Neural cell (in vitro differentiated cells): ENCODE measurements at regions not wholly inside any gene's neighbourhood (a gene's known extent, or its start where the extent isn't known, plus 50 kb on each side); places are given as distances from the start of the nearest gene placed in this dataset.
A peak's percentile ranks its signal among the peaks of the same experiment; 100 is the strongest.

Experiments used
- H2AFZ ChIP-seq: fragments of 200-600, 300-800 bp; sonication (generic), shearing (Covaris generic); 2 replicates; pipeline ENCODE4 v1.6.0; 2014; ENCODE audit warnings: low read depth, mild to moderate bottlenecking, antibody characterized with exemption, low read length, moderate library complexity
- H3F3A ChIP-seq: fragments of 200-600 bp; shearing (Covaris generic); 2 replicates; pipeline ENCODE4 v1.6.1; 2016; ENCODE audit warnings: mild to moderate bottlenecking, moderate library complexity, mixed read lengths, antibody characterized with exemption, low read length; ENCODE audit not compliant: insufficient read depth, poor library complexity, severe bottlenecking
- H3K27ac ChIP-seq: fragments of 200-600, 300-800 bp; sonication (generic), shearing (Covaris generic); 2 replicates; pipeline ENCODE4 v1.5.1; 2014; ENCODE audit warnings: mild to moderate bottlenecking, low read length, moderate library complexity
- H3K27me3 ChIP-seq: fragments of 300-800, 200-600 bp; sonication (generic), shearing (Covaris generic); 2 replicates; pipeline ENCODE4 v1.6.0; 2014; ENCODE audit warnings: mild to moderate bottlenecking, low read depth, low read length, moderate library complexity; ENCODE audit not compliant: insufficient read depth
- H3K36me3 ChIP-seq: fragments of 300-800, 200-600 bp; sonication (generic), shearing (Covaris generic); 2 replicates; pipeline ENCODE4 v1.5.1; 2014; ENCODE audit warnings: mild to moderate bottlenecking, antibody characterized with exemption, low read length, moderate library complexity; ENCODE audit not compliant: insufficient read depth
- H3K4me2 ChIP-seq: fragments of 300-800, 200-600 bp; sonication (generic), shearing (Covaris generic); 2 replicates; pipeline ENCODE4 v1.6.0; 2014; ENCODE audit warnings: mild to moderate bottlenecking, low read length
- H3K4me3 ChIP-seq: fragments of 300-800, 200-600 bp; sonication (generic), shearing (Covaris generic); 2 replicates; pipeline ENCODE4 v1.5.1; 2014; ENCODE audit warnings: mild to moderate bottlenecking, low read length, moderate library complexity
- H3K79me2 ChIP-seq: fragments of 200-600 bp; shearing (Covaris generic); replicated peaks from 2 replicates; pipeline ENCODE4 v1.6.0; 2014; ENCODE audit warnings: mild to moderate bottlenecking, low read length, moderate library complexity; ENCODE audit not compliant: insufficient read depth
- H3K9ac ChIP-seq: fragments of 300-800, 200-600 bp; sonication (generic), shearing (Covaris generic); 2 replicates; pipeline ENCODE4 v1.6.1; 2016; ENCODE audit warnings: mild to moderate bottlenecking, low read length, mixed read lengths
- H3K9me2 ChIP-seq: fragments of 200-600 bp; shearing (Covaris generic); 2 replicates; pipeline ENCODE4 v1.6.1; 2016; ENCODE audit warnings: mild to moderate bottlenecking, low read length, mixed read lengths; ENCODE audit not compliant: insufficient read depth
- H3K9me3 ChIP-seq: fragments of 200-600, 300-800 bp; sonication (generic), shearing (Covaris generic); 2 replicates; pipeline ENCODE4 v1.6.1; 2016; ENCODE audit warnings: mild to moderate bottlenecking, mixed run types, low read length, moderate library complexity, mixed read lengths
- H4K20me1 ChIP-seq: fragments of 200-600 bp; shearing (Covaris generic); 2 replicates; pipeline ENCODE4 v1.6.1; 2016; ENCODE audit warnings: mild to moderate bottlenecking, mixed run types; ENCODE audit not compliant: insufficient read depth
- CTCF ChIP-seq: fragments of 450-650 bp; IDR thresholded peaks from 2 replicates; pipeline ENCODE4 v1.5.1; 2014; ENCODE audit warnings: antibody characterized with exemption, mild to moderate bottlenecking, moderate library complexity; ENCODE audit not compliant: poor library complexity, severe bottlenecking
- EP300 ChIP-seq: fragments of 450-650 bp; conservative IDR thresholded peaks from 2 replicates; pipeline ENCODE4 v1.6.1; 2014; ENCODE audit warnings: antibody characterized with exemption, mild to moderate bottlenecking, moderate library complexity; ENCODE audit not compliant: poor library complexity, severe bottlenecking
- EZH2 ChIP-seq: fragments of 200-600, 300-800 bp; shearing (Covaris generic), sonication (generic); IDR thresholded peaks from 2 replicates; pipeline ENCODE4 v1.6.1; 2014; ENCODE audit warnings: antibody characterized with exemption, low read length, borderline replicate concordance, mild to moderate bottlenecking; ENCODE audit not compliant: insufficient read depth, poor library complexity, severe bottlenecking
- MXI1 ChIP-seq: fragments of 450-650 bp; conservative IDR thresholded peaks from 2 replicates; pipeline ENCODE4 v1.6.1; 2014; ENCODE audit warnings: antibody characterized with exemption, mild to moderate bottlenecking; ENCODE audit not compliant: poor library complexity, severe bottlenecking
- POLR2AphosphoS5 ChIP-seq: IDR thresholded peaks from 2 replicates; pipeline ENCODE4 v1.6.1; 2012
- RAD21 ChIP-seq: fragments of 450-650 bp; conservative IDR thresholded peaks from 2 replicates; pipeline ENCODE4 v1.6.1; 2014; ENCODE audit warnings: antibody characterized with exemption, mild to moderate bottlenecking, moderate library complexity
- REST ChIP-seq: IDR thresholded peaks from 2 replicates; pipeline ENCODE4 v1.6.1; 2012; ENCODE audit warnings: borderline replicate concordance
- SMC3 ChIP-seq: fragments of 450-650 bp; conservative IDR thresholded peaks from 2 replicates; pipeline ENCODE4 v1.6.1; 2014; ENCODE audit warnings: antibody characterized with exemption, mild to moderate bottlenecking, moderate library complexity; ENCODE audit not compliant: poor library complexity
- TAF1 ChIP-seq: IDR thresholded peaks from 2 replicates; pipeline ENCODE4 v1.6.1; 2012; ENCODE audit warnings: low read depth

GRCh38 chr1:94593611-94594010, 52.1 kb upstream of the F3 start:
- Histone ChIP-seq H3K27me3 (no peaks in the 10 kb centered on the region), H3K4me3 (no peak overlapping the region), H4K20me1 (no peaks in the 10 kb centered on the region), H3K27ac (no peak overlapping the region), H2AFZ (no peak overlapping the region), H3K36me3 (no peaks in the 10 kb centered on the region), H3K9ac (no peak overlapping the region), H3F3A (no peaks in the 10 kb centered on the region), H3K9me3 (no peaks in the 10 kb centered on the region), H3K9me2 (no peaks in the 10 kb centered on the region), H3K4me2 (no peak overlapping the region), H3K79me2 (no peaks in the 10 kb centered on the region)
- TF ChIP-seq MXI1 (no peak), CTCF (no peak), EZH2 (no peak), EP300 (no peak), SMC3 (no peak), RAD21 (no peak), REST (no peak), POLR2AphosphoS5 (no peak), TAF1 (no peak)

DNA sequence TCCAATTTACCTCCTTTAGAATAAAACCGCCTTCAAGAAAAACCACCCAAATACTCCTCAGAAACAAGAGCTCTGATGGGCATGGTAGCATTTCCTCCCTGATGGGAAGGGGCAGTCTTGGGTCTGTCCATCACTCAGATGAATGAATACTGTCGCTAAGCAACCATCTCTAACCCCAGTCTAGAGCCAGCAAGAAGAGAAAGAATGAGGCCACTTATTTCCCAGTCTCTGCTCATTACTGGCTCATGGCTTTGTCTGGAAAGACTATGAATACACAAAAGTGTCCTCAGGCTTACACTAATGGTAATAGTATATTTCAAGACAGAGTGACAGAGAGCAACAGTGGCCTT, 51.0 kb upstream of the F3 start:
- Histone ChIP-seq H3K4me2 (peak overlapping the region; percentile 1), H2AFZ (no peak overlapping the region), H3K27me3 (no peaks in the 10 kb centered on the region), H3K9ac (no peak overlapping the region), H3K9me2 (no peaks in the 10 kb centered on the region), H3K36me3 (no peaks in the 10 kb centered on the region), H3K9me3 (no peaks in the 10 kb centered on the region), H3F3A (no peaks in the 10 kb centered on the region), H4K20me1 (no peaks in the 10 kb centered on the region), H3K4me3 (no peak overlapping the region), H3K79me2 (no peaks in the 10 kb centered on the region), H3K27ac (no peak overlapping the region)
- no peak for TF ChIP-seq EZH2
- TF ChIP-seq REST = no peak
- no peak for TF ChIP-seq SMC3
- no peak for TF ChIP-seq RAD21
- no peak for TF ChIP-seq MXI1
- TF ChIP-seq CTCF = no peak
- TF ChIP-seq POLR2AphosphoS5 = no peak
- TF ChIP-seq EP300 = no peak
- no peak for TF ChIP-seq TAF1
